K562 (cell line): ENCODE measurements at regions not wholly inside any gene's neighbourhood (a gene's known extent, or its start where the extent isn't known, plus 50 kb on each side); places are given as distances from the start of the nearest gene placed in this dataset.

Experiments
- ATAC-seq: fragments of 200-7000 bp; cut with Tn5 transposase; 3 replicates; pipeline ENCODE4 v1.9.1; 2020; ENCODE audit warnings: moderate library complexity
- BruUV-seq: library from RNA; stranded (reverse); fragments of 400-500 nt; replicated peaks from 2 replicates; lab custom pipeline; 2021; lab: Mats Ljungman, UMichigan
- CTCF ChIA-PET: fragments of 300-600 bp; formaldehyde crosslinking; extraction: SDS; loops from one replicate; lab custom pipeline; 2021; ENCODE audit warnings: low intra/inter-chr PET ratio; lab: Yijun Ruan, JAX
- POLR2A ChIA-PET: fragments of 300-600, 350-650 bp; sonication (Branson Sonifier 250); formaldehyde crosslinking; extraction: SDS; loops from one replicate; lab custom pipeline; 2021; ENCODE audit warnings: antibody characterized with exemption, inconsistent platforms; lab: Yijun Ruan, JAX
- DNase-seq, 4 experiments: peaks; one replicate each; pipeline versions ENCODE4 v3.0.0 to v3.0.0-alpha.2; 2011 to 2018; ENCODE audit warnings: low spot score in 3 of 4, mixed read lengths in 3 of 4; ENCODE audit errors: extremely low read depth in 1 of 4
- FAIRE-seq: peaks from 2 replicates; lab custom pipeline; 2011; peaks lifted over from hg19 to GRCh38; lab: Jason Lieb, UNC
- H2AFZ ChIP-seq: 2 replicates; pipeline ENCODE4 v1.6.0; 2011; ENCODE audit warnings: low read depth, low read length, control low read depth, inconsistent platforms
- H3K27ac ChIP-seq: fragments of 200-600 bp; 3 replicates; pipeline ENCODE4 v1.8.0; 2011; ENCODE audit warnings: low read depth, mild to moderate bottlenecking, control low read depth, inconsistent platforms, low read length, moderate library complexity, mixed read lengths; ENCODE audit errors: extremely low read depth
- H3K27me3 ChIP-seq, 2 experiments: fragments of 300-600 bp in 1 of 2; 2 replicates in 1 of 2; 3 replicates in 1 of 2; pipeline versions ENCODE4 v1.6.0 to v1.8.0; 2011; ENCODE audit warnings: inconsistent platforms in 2 of 2, low read length in 2 of 2, mild to moderate bottlenecking in 1 of 2, mixed read lengths in 1 of 2, moderate library complexity in 1 of 2; ENCODE audit not compliant: control insufficient read depth in 2 of 2, insufficient read depth in 2 of 2
- H3K36me3 ChIP-seq: fragments of 300-600 bp; 3 replicates; pipeline ENCODE4 v1.8.0; 2011; ENCODE audit warnings: mild to moderate bottlenecking, low read length, inconsistent platforms; ENCODE audit not compliant: control insufficient read depth, insufficient read depth
- H3K4me1 ChIP-seq, 2 experiments: fragments of 200-600 bp in 1 of 2; replicated peaks in 1 of 2; 2 replicates in 1 of 2; 3 replicates in 1 of 2; pipeline versions ENCODE4 v1.5.1 to v1.8.0; 2011; ENCODE audit warnings: inconsistent platforms in 2 of 2, low read length in 2 of 2, mild to moderate bottlenecking in 1 of 2, mixed read lengths in 1 of 2, moderate library complexity in 1 of 2; ENCODE audit not compliant: control insufficient read depth in 2 of 2, insufficient read depth in 2 of 2
- H3K4me2 ChIP-seq: 2 replicates; pipeline ENCODE4 v1.6.1; 2011; ENCODE audit warnings: low read length, control low read depth, inconsistent platforms, mixed read lengths; ENCODE audit not compliant: insufficient read depth
- H3K4me3 ChIP-seq: fragments of 200-600 bp; sonication (generic), shearing (Covaris generic); 2 replicates; pipeline ENCODE4 v1.5.1; 2016; ENCODE audit warnings: control low read depth, inconsistent platforms
- H3K79me2 ChIP-seq: fragments of 200-600 bp; 3 replicates; pipeline ENCODE4 v1.8.0; 2011; ENCODE audit warnings: low read length, inconsistent platforms; ENCODE audit not compliant: control insufficient read depth, insufficient read depth
- H3K9ac ChIP-seq, 2 experiments: 2 replicates each; pipeline versions ENCODE4 v1.6.0 to v1.6.1; 2011; ENCODE audit warnings: low read depth in 2 of 2, low read length in 2 of 2, control low read depth in 1 of 2, inconsistent platforms in 1 of 2, mild to moderate bottlenecking in 1 of 2, mixed read lengths in 1 of 2; ENCODE audit not compliant: insufficient read depth in 1 of 2
- H3K9me1 ChIP-seq: one replicate; pipeline ENCODE4 v1.6.0; 2011; ENCODE audit warnings: inconsistent platforms, mild to moderate bottlenecking, low read length, moderate library complexity; ENCODE audit not compliant: control insufficient read depth, insufficient read depth
- H3K9me3 ChIP-seq: replicated peaks from 2 replicates; pipeline ENCODE4 v1.5.1; 2011; ENCODE audit warnings: low read depth, low read length, inconsistent platforms; ENCODE audit not compliant: control insufficient read depth, insufficient read depth
- H4K20me1 ChIP-seq: replicated peaks from 2 replicates; pipeline ENCODE4 v1.6.1; 2011; ENCODE audit warnings: low read length, inconsistent platforms, mixed read lengths; ENCODE audit not compliant: control insufficient read depth, insufficient read depth
- ESRRB ChIP-seq: fragments of 250-450 bp; sonication (Bioruptor Pico); IDR thresholded peaks from 2 replicates; pipeline ENCODE4 v1.5.0; 2020; ENCODE audit warnings: mild to moderate bottlenecking, moderate library complexity, borderline replicate concordance
- GABPB1 ChIP-seq: sonication (generic); formaldehyde crosslinking; IDR thresholded peaks from 2 replicates; pipeline ENCODE4 v1.8.0; 2022; ENCODE audit warnings: mild to moderate bottlenecking, missing genetic modification reagents
- KAT7 ChIP-seq: sonication (generic); formaldehyde crosslinking; IDR thresholded peaks from 2 replicates; pipeline ENCODE4 v1.8.0; 2022; ENCODE audit warnings: missing genetic modification reagents, mild to moderate bottlenecking, borderline replicate concordance
- LARP7 ChIP-seq: fragments of 450-650 bp; IDR thresholded peaks from 2 replicates; pipeline ENCODE4 v1.6.1; 2016
- SETDB1 ChIP-seq: IDR thresholded peaks from one replicate; pipeline ENCODE4 v1.6.1; 2012; ENCODE audit warnings: low read length, control low read depth, inconsistent platforms
- SREBF1 ChIP-seq: fragments of 150-350 bp; IDR thresholded peaks from 2 replicates; pipeline ENCODE4 v1.6.1; 2014; ENCODE audit warnings: antibody characterized with exemption, low read depth, low read length, borderline replicate concordance
- STAT5A ChIP-seq: IDR thresholded peaks from 2 replicates; pipeline ENCODE4 v1.6.1; 2012; ENCODE audit warnings: low read length, inconsistent platforms, borderline replicate concordance
- WGBS: fragments of 100-300 bp; shearing (Covaris generic); methylation state at CpG from one replicate; pipeline ENCODE4 v1.1.6; 2016; ENCODE audit warnings: low coverage, mixed read lengths; ENCODE audit not compliant: insufficient coverage; ENCODE audit errors: missing lambda C conversion rate; 5-methylcytosine and 5-hydroxymethylcytosine counted together
- in situ Hi-C: fragments of 300-500 bp; cut with MboI; formaldehyde crosslinking; loops from 4 replicates; pipeline ENCODE4 v1.15.0; 2018; ENCODE audit warnings: inconsistent platforms, mixed read lengths
- intact Hi-C: fragments of 100-400 bp; cut with micrococcal nuclease; formaldehyde crosslinking; loops from 2 replicates; pipeline ENCODE4 v1.14.2; 2022

GRCh38 chr4:180120068-180120467 lies 2123.1 kb upstream of the TENM3 start:
- POLR2A ChIA-PET, result no interaction called here
- H3K79me2 ChIP-seq, result no peaks in the 10 kb centered on the region
- H3K4me1 ChIP-seq, result no peaks in the 10 kb centered on the region
- in situ Hi-C loops, result no loop called here
- H3K27ac ChIP-seq, result no peak overlapping the region
- H3K4me2 ChIP-seq, result no peak overlapping the region
- no peaks in the 10 kb centered on the region for H3K9me1 ChIP-seq
- intact Hi-C loops, result no loop called here
- no peak for FAIRE-seq
- H4K20me1 ChIP-seq, result no peaks in the 10 kb centered on the region
- H3K36me3 ChIP-seq, result no peaks in the 10 kb centered on the region
- no peak for DNase-seq
- WGBS, result 0% methylated on average over 3 of the region's 3 CpGs
- H3K9ac ChIP-seq, result no peak overlapping the region
- no peak overlapping the region for H2AFZ ChIP-seq
- no peaks in the 10 kb centered on the region for H3K27me3 ChIP-seq
- CTCF ChIA-PET, result no interaction called here
- no peak overlapping the region for H3K4me3 ChIP-seq
- H3K9me3 ChIP-seq, result no peaks in the 10 kb centered on the region
- ATAC-seq, result no peak
- no peak for TF ChIP-seq KAT7 (CRISPR knock-in tag)
- TF ChIP-seq SREBF1, result no peak
- TF ChIP-seq GABPB1 (CRISPR knock-in tag), result no peak
- TF ChIP-seq STAT5A, result no peak
- no peak for TF ChIP-seq LARP7
- TF ChIP-seq ESRRB (CRISPR knock-in tag), result no peak
- no peak for TF ChIP-seq SETDB1
- BruUV-seq, result no TSS peak
